Activated CD8-positive, alpha-beta memory T cell treated with anti-CD3 and anti-CD28 coated beads, Interleukin-2, amount 50 U/mL, for 1 hour (primary cell): ENCODE measurements at regions not wholly inside any gene's neighbourhood (a gene's known extent, or its start where the extent isn't known, plus 50 kb on each side); places are given as distances from the start of the nearest gene placed in this dataset.
"Not testable (repeated sequence)": the region's sequence is repeated elsewhere in the genome, so short reads cannot be mapped to it uniquely, and the experiment has no call there.

Experiments used
- DNase-seq: peaks from one replicate; pipeline ENCODE4 v3.0.0-alpha.2; 2020; ENCODE audit errors: extremely low read depth

DNA sequence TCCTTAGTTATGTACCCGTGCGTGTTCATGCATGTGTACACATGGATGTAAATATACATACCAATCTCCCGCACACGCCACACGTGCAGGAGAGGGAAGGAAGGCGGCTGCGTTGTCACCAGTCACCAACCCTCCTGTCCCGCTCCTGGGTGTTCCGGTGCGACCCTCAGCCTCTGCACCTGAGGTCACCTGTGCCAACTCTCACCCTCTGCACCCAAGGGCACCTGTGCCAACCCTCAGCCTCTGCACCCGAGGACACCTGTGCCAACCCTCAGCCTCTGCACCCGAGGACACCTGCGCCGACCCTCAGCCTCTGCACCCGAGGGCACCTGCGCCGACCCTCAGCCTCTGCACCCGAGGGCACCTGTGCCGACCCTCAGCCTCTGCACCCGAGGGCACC is 192.8 kb upstream of the SALL3 start:
- DNase-seq, result no peak

DNA sequence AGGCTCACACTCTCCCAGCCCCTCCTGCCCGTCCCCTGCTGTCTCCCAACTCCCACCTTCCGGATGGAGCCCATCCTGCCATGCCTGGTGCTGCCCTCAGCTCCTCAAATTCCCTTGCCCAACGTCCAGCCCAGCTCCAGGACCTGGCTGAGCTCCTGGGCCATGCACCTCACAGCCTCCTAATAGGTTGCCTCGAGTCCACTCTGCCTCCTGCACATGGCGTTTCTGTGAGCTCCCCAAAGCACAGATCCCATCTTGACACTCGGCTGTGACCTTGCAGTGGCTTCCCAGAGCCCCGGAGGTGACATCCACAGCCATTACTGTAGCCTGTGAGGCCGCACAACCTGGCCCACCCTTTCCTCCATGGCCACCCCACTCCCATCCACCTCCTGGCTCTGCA is 191.9 kb upstream of the SALL3 start:
- DNase-seq, result no peak

- no peak for DNase-seq
These were observed 191.5 kb upstream of the SALL3 start for GRCh38 chr18:78788161-78788560.

DNA sequence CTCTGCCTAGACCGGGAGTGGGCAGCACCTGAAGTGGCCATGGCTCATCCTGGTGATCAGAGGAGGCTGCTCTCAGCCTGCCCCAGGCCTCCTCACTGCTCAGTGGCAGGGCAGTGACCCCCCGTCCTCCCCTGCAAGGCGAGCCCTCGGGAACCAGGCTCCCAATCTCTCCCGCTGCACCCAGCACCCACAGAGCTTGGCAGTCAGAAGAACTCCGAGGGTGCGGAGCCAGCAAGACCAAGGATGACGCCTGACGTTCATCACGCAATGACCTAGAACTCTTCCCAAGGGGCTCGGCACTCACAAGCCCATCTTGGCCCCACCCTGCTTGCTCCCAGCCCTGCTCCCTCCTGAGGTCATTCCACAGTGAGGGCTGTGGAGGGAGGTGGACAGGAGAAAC is 189.8 kb upstream of the SALL3 start:
- no peak for DNase-seq

- DNase-seq, result no peak
These were observed 189.1 kb upstream of the SALL3 start for GRCh38 chr18:78790511-78790910.

- no peak for DNase-seq
These were observed 188.7 kb upstream of the SALL3 start for GRCh38 chr18:78790960-78791359.

- no peak for DNase-seq
These were observed 187.5 kb upstream of the SALL3 start for GRCh38 chr18:78792094-78792493.

DNA sequence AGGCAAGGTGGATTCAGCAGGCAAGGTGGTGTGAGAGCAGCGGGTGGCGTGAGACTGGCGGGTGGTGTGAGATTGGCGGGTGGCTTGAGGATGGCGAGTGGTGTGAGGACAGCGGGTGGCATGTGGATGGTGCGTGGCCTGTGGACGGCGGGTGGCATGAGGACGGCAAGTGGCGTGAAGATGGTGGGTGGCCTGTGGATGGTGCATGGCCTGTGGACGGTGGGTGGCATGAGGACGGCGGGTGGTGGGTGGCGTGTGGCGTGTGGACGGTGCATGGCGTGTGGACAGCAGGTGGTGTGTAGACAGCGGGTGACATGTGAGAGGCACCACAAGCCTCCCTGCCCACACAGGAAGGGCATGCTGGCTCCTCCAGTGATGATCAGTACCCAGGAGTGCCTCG is 186.9 kb upstream of the SALL3 start:
- no peak for DNase-seq

GRCh38 chr18:78793313-78794070 is 186.1 kb upstream of the SALL3 start:
- DNase-seq, result no peak

- DNase-seq, result no peak
These were observed 185.6 kb upstream of the SALL3 start for GRCh38 chr18:78794071-78794430.

GRCh38 chr18:78796693-78797455 is 182.7 kb upstream of the SALL3 start:
- DNase-seq, result no peak

DNA sequence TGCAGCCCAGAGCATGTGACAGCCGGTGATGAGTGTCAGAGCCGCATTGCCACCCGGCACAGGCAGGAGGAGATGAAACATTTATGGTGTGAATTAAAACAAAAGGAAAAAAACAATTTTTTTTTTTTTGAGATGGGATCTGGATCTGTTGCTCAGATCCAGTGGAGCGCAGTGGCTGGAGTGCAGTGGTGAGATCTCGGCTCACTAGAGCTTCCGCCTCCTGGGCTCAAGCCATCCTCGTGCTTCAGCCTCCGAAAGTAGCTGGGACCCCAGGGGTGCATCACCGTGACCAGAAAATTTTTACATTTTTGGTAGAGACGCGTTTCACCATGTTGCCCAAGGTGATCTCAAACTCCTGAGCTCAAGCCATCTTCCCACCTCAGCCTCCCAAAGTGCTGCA is 182.1 kb upstream of the SALL3 start:
- DNase-seq, result no peak

DNA sequence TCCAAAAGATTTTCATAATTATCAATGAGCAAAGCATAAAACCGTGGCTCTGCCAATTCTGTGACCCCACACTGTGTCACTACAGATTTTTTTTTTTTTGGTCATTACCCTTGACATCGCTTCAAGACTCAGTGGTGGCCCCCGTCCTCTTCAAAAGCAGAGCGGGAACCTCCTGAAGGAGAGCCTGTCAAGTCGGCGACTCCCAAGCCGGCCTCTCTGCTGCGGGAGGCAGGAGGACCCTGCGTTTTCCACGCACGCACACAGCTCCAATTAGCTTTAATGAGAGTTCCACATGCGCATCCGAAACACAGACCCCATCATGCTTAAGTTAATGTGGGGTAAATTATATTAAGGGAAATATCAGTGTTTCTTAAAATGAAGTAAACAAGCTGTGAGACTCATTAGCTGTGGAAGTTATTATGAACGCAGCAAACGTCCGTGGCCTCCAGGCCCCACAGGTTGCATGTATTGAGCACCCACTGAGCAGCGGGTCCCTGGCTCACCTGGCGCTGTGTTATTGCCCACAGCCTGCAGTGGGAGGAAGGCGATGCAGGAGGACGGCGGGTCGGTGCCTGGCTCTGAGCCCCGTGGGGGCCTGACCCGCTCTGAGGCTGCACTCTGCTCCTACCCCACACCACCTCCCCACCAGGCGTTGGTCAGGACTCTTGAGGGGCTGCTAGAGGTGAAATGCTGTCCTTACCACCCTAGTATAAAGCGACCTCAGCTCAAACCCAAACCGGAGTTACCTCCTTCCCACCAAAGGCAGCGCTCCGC is 181.0 kb upstream of the SALL3 start:
- DNase-seq, result no peak

GRCh38 chr18:78799382-78800089 is 180.1 kb upstream of the SALL3 start:
- DNase-seq, result no peak

DNA sequence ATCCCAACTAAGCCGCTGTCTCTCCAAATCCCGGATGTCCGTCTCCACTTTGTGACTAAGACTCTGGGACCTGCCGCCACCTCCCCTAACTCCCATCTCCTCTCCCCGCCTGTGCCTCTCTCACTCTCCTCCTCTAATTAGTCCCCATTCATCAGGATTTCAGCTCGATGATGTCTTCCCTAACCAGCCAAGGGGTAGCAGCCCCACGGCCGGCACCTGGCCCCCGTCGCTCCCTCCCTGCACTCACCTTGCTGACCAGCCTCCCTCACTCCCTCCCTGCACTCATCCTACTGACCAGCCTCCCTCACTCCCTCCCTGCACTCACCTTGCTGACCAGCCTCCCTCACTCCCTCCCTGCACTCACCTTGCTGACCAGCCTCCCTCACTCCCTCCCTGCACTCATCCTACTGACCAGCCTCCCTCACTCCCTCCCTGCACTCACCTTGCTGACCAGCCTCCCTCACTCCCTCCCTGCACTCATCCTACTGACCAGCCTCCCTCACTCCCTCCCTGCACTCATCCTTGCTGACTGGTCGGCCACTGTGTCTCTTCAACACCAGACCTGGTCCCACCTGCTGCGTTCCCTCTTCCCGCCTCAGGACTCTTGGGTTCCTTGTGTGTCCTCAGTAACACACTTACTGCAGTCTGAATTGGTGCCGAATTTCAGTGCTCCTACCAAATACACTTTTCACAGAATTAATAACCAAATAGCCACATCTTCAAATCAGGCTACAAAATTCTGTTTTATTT is 179.3 kb upstream of the SALL3 start:
- DNase-seq, result not testable (repeated sequence)

DNA sequence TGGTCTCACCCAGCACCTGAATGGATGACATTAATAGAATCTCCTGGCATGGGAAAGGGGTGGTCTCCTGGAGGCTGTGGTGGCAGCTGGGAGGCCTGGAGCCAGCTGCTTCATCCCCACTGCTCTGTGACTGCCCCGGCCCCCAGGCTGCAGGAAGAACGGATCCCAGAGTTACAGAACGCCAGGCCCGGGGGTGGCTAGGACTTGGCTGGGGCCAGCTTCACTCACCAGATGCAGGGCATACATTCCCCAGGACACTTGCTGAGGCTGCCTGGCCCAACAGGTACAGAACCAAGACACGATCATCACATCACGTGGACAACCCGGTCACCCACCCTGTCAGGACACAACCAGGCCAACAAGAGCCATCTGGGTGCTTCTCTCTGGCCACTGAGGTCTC is 178.6 kb upstream of the SALL3 start:
- DNase-seq, result no peak

GRCh38 chr18:78803104-78803503 is 176.5 kb upstream of the SALL3 start:
- DNase-seq, result no peak

DNA sequence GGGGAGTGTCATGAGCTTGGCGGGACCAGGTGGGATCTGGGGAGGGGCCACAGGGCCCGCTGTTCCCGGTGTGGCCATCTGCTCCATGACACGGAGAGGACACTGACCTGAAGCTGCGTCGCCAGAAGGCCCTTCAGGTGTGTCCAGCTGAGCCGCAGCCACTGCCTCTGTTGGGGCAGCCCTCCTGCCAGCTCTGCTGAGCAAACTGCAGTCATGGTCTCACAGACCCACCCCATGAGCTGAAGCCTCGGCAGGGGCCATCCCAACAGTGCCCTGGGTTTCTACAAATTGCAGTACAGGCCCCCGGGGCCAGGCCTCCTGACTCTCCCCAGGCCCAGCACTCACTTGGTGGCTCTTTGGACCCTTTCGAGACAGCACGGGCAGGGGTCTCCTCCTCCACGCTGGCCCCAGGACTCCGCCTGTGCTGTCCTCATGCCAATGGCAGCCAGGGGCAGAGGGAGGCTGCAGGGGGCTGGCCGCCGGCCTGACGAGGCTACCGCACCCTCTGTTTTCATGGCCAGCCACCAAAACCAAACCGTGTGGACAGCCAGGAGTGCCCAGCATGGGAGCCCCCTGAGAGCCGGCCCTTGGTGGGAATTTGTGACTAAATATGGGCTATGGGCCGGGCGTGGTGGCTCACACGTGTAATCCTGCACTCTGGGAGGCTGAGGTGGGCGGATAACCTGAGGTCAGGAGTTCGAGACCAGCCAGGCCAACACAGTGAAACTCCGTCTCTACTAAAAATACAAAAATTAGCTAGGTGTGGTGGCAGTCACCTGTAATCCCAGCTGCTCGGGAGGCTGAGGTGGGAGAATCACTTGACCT is 175.2 kb upstream of the SALL3 start:
- DNase-seq, result no peak

- DNase-seq, result no peak
These were observed 173.8 kb upstream of the SALL3 start for GRCh38 chr18:78805840-78806239.

DNA sequence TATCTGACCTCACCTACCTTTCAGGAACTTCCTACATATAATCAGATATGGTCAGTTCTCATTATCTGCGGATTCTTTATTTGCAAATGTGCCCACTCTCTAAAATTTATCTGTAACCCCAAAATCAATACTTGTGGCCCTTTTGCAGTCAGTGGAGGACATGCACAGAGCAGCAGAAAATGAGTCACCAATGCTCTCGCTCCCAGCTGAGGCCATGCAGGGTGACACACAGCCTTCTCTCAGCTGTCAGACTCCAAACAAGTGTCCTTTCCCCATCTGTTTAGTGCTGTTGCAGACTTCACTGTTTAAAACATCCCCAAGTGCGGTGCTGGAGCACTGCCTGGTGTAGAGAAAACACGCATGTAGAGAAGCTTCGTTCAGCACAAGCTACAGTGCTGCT is 171.9 kb upstream of the SALL3 start:
- no peak for DNase-seq
